Endothelial cell of umbilical vein (primary cell): ENCODE measurements at regions not wholly inside any gene's neighbourhood (a gene's known extent, or its start where the extent isn't known, plus 50 kb on each side); places are given as distances from the start of the nearest gene placed in this dataset.

Experiments
- CTCF ChIP-seq, 2 donors: IDR thresholded peaks; 1 replicate in 1 of 2; 2 replicates in 1 of 2; pipeline ENCODE4 v1.5.1; 2011; ENCODE audit warnings: low read length in 2 of 2, mild to moderate bottlenecking in 2 of 2, moderate library complexity in 2 of 2, control low read depth in 1 of 2, inconsistent platforms in 1 of 2, low read depth in 1 of 2; ENCODE audit not compliant: insufficient read depth in 1 of 2; ENCODE audit errors: extremely low read depth in 1 of 2
- EZH2 ChIP-seq: IDR thresholded peaks from 2 replicates; pipeline ENCODE4 v1.6.1; 2012; ENCODE audit warnings: borderline replicate concordance, low read depth, mild to moderate bottlenecking, moderate library complexity, low read length, inconsistent platforms; ENCODE audit not compliant: severe bottlenecking
- MAX ChIP-seq: IDR thresholded peaks from 2 replicates; pipeline ENCODE4 v1.6.1; 2011; ENCODE audit not compliant: insufficient read depth, insufficient read length
- POLR2AphosphoS5 ChIP-seq: IDR thresholded peaks from 2 replicates; pipeline ENCODE4 v1.6.1; 2012; ENCODE audit warnings: low read depth, mild to moderate bottlenecking, control low read depth, low read length, moderate library complexity; ENCODE audit not compliant: insufficient read depth

- no peak for TF ChIP-seq MAX
- TF ChIP-seq EZH2, result no peak
- no peak for TF ChIP-seq POLR2AphosphoS5
- TF ChIP-seq CTCF (IDR thresholded peaks at IDR 0.05; ENCODE audit: extremely low read depth in 1 of 2, insufficient read depth in 1 of 2, low read depth in 1 of 2, low read length in 2 of 2), result no peak
These were observed 1093.5 kb downstream of the RPIA start for GRCh38 chr2:89784960-89785359.
